ENCODE measurements at regions not wholly inside any gene's neighbourhood (a gene's known extent, or its start where the extent isn't known, plus 50 kb on each side); places are given as distances from the start of the nearest gene placed in this dataset.

DNA sequence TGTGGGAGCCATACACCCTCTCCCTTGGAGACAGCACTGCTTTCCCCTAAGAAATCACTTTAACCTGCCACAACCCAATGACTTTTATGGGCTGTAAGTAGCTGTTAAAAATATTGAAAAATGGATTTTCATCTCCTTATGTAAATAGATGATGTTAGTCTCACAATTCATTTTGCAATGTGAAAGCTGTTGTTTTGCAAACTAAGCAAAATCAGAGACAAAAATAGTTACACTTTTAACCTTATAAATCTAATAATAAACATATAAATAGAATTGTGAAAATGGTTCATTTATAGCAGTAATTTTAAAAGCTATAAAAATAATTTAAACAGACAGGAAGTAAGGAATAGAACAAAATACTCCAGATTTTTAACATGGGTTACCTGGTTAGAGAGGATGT is 268.8 kb upstream of the MAGI2 start:
- TF ChIP-seq, protein P1, sequence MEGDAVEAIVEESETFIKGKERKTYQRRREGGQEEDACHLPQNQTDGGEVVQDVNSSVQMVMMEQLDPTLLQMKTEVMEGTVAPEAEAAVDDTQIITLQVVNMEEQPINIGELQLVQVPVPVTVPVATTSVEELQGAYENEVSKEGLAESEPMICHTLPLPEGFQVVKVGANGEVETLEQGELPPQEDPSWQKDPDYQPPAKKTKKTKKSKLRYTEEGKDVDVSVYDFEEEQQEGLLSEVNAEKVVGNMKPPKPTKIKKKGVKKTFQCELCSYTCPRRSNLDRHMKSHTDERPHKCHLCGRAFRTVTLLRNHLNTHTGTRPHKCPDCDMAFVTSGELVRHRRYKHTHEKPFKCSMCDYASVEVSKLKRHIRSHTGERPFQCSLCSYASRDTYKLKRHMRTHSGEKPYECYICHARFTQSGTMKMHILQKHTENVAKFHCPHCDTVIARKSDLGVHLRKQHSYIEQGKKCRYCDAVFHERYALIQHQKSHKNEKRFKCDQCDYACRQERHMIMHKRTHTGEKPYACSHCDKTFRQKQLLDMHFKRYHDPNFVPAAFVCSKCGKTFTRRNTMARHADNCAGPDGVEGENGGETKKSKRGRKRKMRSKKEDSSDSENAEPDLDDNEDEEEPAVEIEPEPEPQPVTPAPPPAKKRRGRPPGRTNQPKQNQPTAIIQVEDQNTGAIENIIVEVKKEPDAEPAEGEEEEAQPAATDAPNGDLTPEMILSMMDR (IDR thresholded peaks at IDR 0.05) = no peak

DNA sequence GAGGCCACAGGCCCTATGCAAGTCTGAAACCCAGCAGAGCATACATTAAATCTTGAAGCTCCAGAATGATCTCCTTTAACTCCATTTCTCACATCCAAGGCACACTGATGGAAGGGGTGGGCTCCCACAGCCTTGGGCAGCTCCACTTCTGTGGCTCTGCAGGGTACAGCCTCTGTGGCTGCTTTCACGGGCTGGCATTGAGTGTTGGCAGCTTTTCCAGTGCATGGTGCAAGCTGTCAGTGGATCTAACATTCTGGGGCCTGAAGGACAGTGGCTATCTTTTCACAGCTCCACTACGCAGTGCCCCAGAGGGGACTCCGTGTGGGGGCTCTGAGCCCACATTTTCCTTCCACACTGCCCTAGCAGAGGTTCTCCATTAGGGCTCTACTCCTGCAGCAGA is 265.7 kb upstream of the MAGI2 start:
- TF ChIP-seq, protein P1 (IDR thresholded peaks at IDR 0.05) = no peak

- TF ChIP-seq, protein P1 (IDR thresholded peaks at IDR 0.05) = no peak
Observed at GRCh38 chr7:79716329-79716728, 262.9 kb upstream of the MAGI2 start.

GRCh38 chr7:79714081-79714480 is 260.6 kb upstream of the MAGI2 start:
- TF ChIP-seq, protein P1 (IDR thresholded peaks at IDR 0.05) = no peak

DNA sequence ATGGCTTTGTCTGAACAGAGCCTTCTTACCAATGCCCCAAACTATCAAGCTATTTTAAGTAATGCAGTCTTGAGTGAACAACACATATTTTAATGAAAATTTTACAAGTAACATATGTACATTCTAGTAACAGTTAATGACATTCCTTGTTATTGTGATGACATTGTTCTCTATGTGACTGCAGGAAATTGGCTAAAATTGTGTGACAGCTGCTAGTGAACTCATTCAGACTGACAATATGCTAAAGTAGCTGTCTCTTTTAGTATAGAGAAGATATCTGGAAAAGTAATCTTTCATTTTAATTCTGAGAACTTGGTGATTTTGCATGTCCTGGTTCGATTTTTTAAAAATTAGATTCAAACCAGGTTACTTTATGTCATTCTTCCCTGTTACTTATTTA is 259.8 kb upstream of the MAGI2 start:
- TF ChIP-seq, protein P1 (IDR thresholded peaks at IDR 0.05) = no peak

GRCh38 chr7:79711660-79712059 is 258.2 kb upstream of the MAGI2 start:
- TF ChIP-seq, protein P1 (IDR thresholded peaks at IDR 0.05) = no peak

GRCh38 chr7:79709574-79710409 is 256.3 kb upstream of the MAGI2 start:
- TF ChIP-seq, protein P1 (IDR thresholded peaks at IDR 0.05) = no peak

Data from LNCAP (cell line).